Activated B cell treated with CpG ODN at 0.5 μM for 24 hours (primary cell): ENCODE measurements at regions not wholly inside any gene's neighbourhood (a gene's known extent, or its start where the extent isn't known, plus 50 kb on each side); places are given as distances from the start of the nearest gene placed in this dataset.

Source experiments
- ATAC-seq: fragments of 200-7000 bp; cut with Tn5 transposase; one replicate; pipeline ENCODE4 v1.10.0; 2021; ENCODE audit warnings: low read depth, mild to moderate bottlenecking, moderate library complexity
- CTCF ChIA-PET: fragments of 350-600 bp; sonication (Branson Sonifier 250); formaldehyde crosslinking; loops from one replicate; lab custom pipeline; 2021; ENCODE audit warnings: antibody characterized with exemption; lab: Charles Lee
- POLR2A ChIA-PET: fragments of 350-600 bp; sonication (Branson Sonifier 250); formaldehyde crosslinking; loops from one replicate; lab custom pipeline; 2021; ENCODE audit warnings: antibody characterized with exemption; lab: Charles Lee
- DNase-seq: peaks from one replicate; pipeline ENCODE4 v3.0.0; 2022
- H3K27ac Mint-ChIP-seq: one replicate; pipeline ENCODE4 v1.8.0; 2020; ENCODE audit warnings: mixed read lengths
- H3K27me3 Mint-ChIP-seq: one replicate; pipeline ENCODE4 v1.8.0; 2021; ENCODE audit warnings: mixed read lengths
- H3K36me3 Mint-ChIP-seq: one replicate; pipeline ENCODE4 v1.8.0; 2021; ENCODE audit warnings: low read depth, mixed read lengths
- H3K4me1 Mint-ChIP-seq: one replicate; pipeline ENCODE4 v1.8.0; 2021; ENCODE audit warnings: mixed read lengths
- H3K4me3 Mint-ChIP-seq: one replicate; pipeline ENCODE4 v1.8.0; 2020; ENCODE audit warnings: mild to moderate bottlenecking, mixed read lengths
- H3K9me3 Mint-ChIP-seq: one replicate; pipeline ENCODE4 v1.8.0; 2020; ENCODE audit warnings: mixed read lengths
- intact Hi-C: fragments of 100-400 bp; cut with micrococcal nuclease; formaldehyde crosslinking; loops from one replicate; pipeline ENCODE4 v1.15.1; 2024
- TF ChIP-seq, protein P1 (sequence below): fragments of 200-600 bp; IDR thresholded peaks from one replicate; pipeline ENCODE4 v1.8.0; 2022; ENCODE audit warnings: antibody characterized with exemption, mild to moderate bottlenecking

- no peaks in the 10 kb centered on the region for H3K4me1 Mint-ChIP-seq
- H3K27me3 Mint-ChIP-seq = no peaks in the 10 kb centered on the region
- CTCF ChIA-PET = no interaction called here
- peaks cover 11% of the 10 kb centered on the region for H3K9me3 Mint-ChIP-seq
- DNase-seq (no peak), ATAC-seq (no peak)
- no peak overlapping the region for H3K27ac Mint-ChIP-seq
- H3K36me3 Mint-ChIP-seq = no peaks in the 10 kb centered on the region
- no peak overlapping the region for H3K4me3 Mint-ChIP-seq
- TF ChIP-seq, protein P1, sequence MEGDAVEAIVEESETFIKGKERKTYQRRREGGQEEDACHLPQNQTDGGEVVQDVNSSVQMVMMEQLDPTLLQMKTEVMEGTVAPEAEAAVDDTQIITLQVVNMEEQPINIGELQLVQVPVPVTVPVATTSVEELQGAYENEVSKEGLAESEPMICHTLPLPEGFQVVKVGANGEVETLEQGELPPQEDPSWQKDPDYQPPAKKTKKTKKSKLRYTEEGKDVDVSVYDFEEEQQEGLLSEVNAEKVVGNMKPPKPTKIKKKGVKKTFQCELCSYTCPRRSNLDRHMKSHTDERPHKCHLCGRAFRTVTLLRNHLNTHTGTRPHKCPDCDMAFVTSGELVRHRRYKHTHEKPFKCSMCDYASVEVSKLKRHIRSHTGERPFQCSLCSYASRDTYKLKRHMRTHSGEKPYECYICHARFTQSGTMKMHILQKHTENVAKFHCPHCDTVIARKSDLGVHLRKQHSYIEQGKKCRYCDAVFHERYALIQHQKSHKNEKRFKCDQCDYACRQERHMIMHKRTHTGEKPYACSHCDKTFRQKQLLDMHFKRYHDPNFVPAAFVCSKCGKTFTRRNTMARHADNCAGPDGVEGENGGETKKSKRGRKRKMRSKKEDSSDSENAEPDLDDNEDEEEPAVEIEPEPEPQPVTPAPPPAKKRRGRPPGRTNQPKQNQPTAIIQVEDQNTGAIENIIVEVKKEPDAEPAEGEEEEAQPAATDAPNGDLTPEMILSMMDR = no peak
- POLR2A ChIA-PET = no interaction called here
- intact Hi-C loops = no loop called here
Observed at GRCh38 chr5:29185558-29185957, 2007.9 kb upstream of the CDH6 start.

DNA sequence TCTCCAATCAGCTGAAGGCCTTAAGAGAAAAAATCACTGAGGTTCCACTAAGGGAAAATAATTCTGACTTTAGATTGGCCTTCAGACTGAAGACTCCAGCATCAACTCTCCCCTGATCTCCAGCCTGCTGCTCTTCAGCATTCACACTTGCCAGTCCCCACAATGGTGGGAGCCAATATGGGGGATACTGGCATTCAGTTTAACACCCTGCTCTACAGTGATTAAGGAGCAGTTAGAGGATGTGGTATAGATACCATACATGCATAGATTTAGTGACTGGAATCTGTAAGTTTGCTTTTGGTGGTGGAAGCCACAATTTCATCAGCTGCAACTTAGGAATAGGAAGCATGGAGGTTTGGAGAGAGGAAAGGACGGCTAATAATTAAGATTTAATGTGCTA, 2017.7 kb upstream of the CDH6 start:
- Mint-ChIP-seq H3K36me3 (no peaks in the 10 kb centered on the region), H3K4me1 (no peaks in the 10 kb centered on the region), H3K27me3 (no peaks in the 10 kb centered on the region), H3K27ac (no peak overlapping the region), H3K4me3 (no peak overlapping the region), H3K9me3 (peaks cover 3% of the 10 kb centered on the region)
- DNase-seq = no peak
- intact Hi-C loops = no loop called here
- ChIA-PET CTCF (no interaction called here), POLR2A (no interaction called here)
- TF ChIP-seq, protein P1 = no peak
- ATAC-seq = no peak

DNA sequence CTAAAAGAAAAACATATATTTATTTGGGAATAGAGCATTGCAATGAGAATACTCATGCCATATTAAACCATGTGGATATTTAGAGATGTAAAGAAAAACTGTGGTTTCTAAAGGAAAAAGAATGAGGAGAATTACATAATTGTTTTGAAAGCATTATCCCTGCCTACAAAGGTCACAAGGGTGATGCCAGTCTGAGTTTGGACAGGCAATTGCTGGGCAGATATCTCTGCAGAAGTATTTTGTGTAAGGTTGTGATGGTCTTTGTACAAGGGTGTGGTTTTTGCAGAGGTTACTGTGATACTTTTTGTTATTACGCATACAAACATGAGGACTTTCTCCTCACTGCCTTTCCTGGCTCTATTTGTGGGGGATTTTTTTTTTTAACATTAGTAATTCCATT, 2022.9 kb upstream of the CDH6 start:
- TF ChIP-seq, protein P1 = no peak
- H3K9me3 Mint-ChIP-seq = peaks cover 5% of the 10 kb centered on the region
- CTCF ChIA-PET = no interaction called here

GRCh38 chr5:29169886-29170285, 2023.6 kb upstream of the CDH6 start:
- no peaks in the 10 kb centered on the region for H3K27me3 Mint-ChIP-seq
- CTCF ChIA-PET = no interaction called here
- POLR2A ChIA-PET = no interaction called here
- no peak overlapping the region for H3K27ac Mint-ChIP-seq
- H3K4me3 Mint-ChIP-seq = no peak overlapping the region
- no peaks in the 10 kb centered on the region for H3K4me1 Mint-ChIP-seq
- intact Hi-C loops = no loop called here
- peaks cover 5% of the 10 kb centered on the region for H3K9me3 Mint-ChIP-seq
- no peak for ATAC-seq
- TF ChIP-seq, protein P1 = no peak
- no peaks in the 10 kb centered on the region for H3K36me3 Mint-ChIP-seq
- DNase-seq = no peak

More for the DNA sequence above, 2022.9 kb upstream of the CDH6 start:
- intact Hi-C loops = no loop called here
- H3K27ac Mint-ChIP-seq = no peak overlapping the region
- H3K36me3 Mint-ChIP-seq = no peaks in the 10 kb centered on the region
- H3K4me3 Mint-ChIP-seq = no peak overlapping the region
- POLR2A ChIA-PET = no interaction called here
- DNase-seq (no peak), ATAC-seq (no peak)
- H3K27me3 Mint-ChIP-seq = no peaks in the 10 kb centered on the region
- H3K4me1 Mint-ChIP-seq = no peaks in the 10 kb centered on the region

GRCh38 chr5:29162297-29162696, 2031.2 kb upstream of the CDH6 start:
- TF ChIP-seq, protein P1 = no peak
- intact Hi-C loops = no loop called here
- no peak for DNase-seq
- CTCF ChIA-PET = no interaction called here
- Mint-ChIP-seq H3K4me3 (no peak overlapping the region), H3K27me3 (no peaks in the 10 kb centered on the region), H3K4me1 (no peaks in the 10 kb centered on the region), H3K27ac (no peak overlapping the region), H3K9me3 (peaks cover 6% of the 10 kb centered on the region), H3K36me3 (no peaks in the 10 kb centered on the region)
- POLR2A ChIA-PET = no interaction called here
- no peak for ATAC-seq
